ENCODE measurements at regions not wholly inside any gene's neighbourhood (a gene's known extent, or its start where the extent isn't known, plus 50 kb on each side); places are given as distances from the start of the nearest gene placed in this dataset.
"Not testable (repeated sequence)": the region's sequence is repeated elsewhere in the genome, so short reads cannot be mapped to it uniquely, and the experiment has no call there.

DNA sequence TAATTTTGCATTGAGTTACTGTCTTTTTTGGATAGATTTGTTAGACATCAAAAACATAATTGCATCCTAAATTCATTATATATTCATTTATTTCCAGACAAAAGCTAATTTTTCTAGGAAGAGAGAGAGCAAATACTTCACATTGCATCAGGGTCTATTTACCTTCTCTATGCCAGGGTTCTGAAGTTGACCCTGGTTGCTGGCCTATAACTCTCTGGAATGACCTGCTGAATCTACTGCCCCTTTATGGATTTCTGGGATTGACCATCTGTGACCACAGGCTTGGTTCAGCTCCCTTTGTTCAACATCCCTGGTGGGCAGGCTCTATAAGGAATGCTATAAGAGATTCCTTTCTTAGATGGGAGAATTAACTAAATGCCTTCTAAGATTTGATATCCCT lies 414.8 kb upstream of the STXBP6 start:
- no peaks in the 10 kb centered on the region for H3K27me3 ChIP-seq
- H3K4me1 ChIP-seq, result no peaks in the 10 kb centered on the region
- no peak for DNase-seq (ENCODE audit: low spot score in 2 of 2)
- no peak for TF ChIP-seq POLR2A (IDR thresholded peaks at IDR 0.05)
- no peak for TF ChIP-seq POLR2AphosphoS5 (IDR thresholded peaks at IDR 0.05)
- TF ChIP-seq, protein P1, sequence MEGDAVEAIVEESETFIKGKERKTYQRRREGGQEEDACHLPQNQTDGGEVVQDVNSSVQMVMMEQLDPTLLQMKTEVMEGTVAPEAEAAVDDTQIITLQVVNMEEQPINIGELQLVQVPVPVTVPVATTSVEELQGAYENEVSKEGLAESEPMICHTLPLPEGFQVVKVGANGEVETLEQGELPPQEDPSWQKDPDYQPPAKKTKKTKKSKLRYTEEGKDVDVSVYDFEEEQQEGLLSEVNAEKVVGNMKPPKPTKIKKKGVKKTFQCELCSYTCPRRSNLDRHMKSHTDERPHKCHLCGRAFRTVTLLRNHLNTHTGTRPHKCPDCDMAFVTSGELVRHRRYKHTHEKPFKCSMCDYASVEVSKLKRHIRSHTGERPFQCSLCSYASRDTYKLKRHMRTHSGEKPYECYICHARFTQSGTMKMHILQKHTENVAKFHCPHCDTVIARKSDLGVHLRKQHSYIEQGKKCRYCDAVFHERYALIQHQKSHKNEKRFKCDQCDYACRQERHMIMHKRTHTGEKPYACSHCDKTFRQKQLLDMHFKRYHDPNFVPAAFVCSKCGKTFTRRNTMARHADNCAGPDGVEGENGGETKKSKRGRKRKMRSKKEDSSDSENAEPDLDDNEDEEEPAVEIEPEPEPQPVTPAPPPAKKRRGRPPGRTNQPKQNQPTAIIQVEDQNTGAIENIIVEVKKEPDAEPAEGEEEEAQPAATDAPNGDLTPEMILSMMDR (IDR thresholded peaks at IDR 0.05), result no peak
- TF ChIP-seq EP300 (IDR thresholded peaks at IDR 0.05), result no peak
- no peak overlapping the region for H3K4me3 ChIP-seq
- H3K36me3 ChIP-seq, result no peaks in the 10 kb centered on the region
- H3K9me3 ChIP-seq, result no peaks in the 10 kb centered on the region
- H3K27ac ChIP-seq, result no peak overlapping the region

DNA sequence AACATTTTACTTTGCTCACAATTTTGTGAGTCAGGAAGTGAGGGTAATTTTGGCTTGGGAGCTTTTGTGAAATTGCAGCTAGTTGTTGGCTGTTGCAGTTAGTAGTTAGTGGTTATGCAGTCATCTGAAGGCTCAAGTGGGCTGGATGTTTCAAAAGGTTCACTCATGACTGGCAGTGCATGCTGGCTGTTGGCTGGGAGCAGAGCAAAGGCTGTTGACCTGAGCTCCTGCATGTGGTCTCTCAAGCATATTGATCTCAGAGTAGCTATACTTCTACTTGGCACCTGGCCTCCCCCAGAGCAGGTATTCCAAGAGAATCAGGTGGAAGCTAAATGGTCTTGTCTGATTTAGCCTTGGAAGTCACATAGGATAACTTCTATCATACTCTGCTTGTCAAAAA lies 414.1 kb upstream of the STXBP6 start:
- no peaks in the 10 kb centered on the region for H3K9me3 ChIP-seq
- no peak overlapping the region for H3K4me3 ChIP-seq
- no peaks in the 10 kb centered on the region for H3K27me3 ChIP-seq
- no peak for DNase-seq (ENCODE audit: low spot score in 2 of 2)
- H3K27ac ChIP-seq, result no peak overlapping the region
- no peaks in the 10 kb centered on the region for H3K4me1 ChIP-seq
- H3K36me3 ChIP-seq, result no peaks in the 10 kb centered on the region
- TF ChIP-seq POLR2A (IDR thresholded peaks at IDR 0.05) (no peak), EP300 (IDR thresholded peaks at IDR 0.05) (no peak), POLR2AphosphoS5 (IDR thresholded peaks at IDR 0.05) (no peak)
- TF ChIP-seq, protein P1 (IDR thresholded peaks at IDR 0.05), result no peak

DNA sequence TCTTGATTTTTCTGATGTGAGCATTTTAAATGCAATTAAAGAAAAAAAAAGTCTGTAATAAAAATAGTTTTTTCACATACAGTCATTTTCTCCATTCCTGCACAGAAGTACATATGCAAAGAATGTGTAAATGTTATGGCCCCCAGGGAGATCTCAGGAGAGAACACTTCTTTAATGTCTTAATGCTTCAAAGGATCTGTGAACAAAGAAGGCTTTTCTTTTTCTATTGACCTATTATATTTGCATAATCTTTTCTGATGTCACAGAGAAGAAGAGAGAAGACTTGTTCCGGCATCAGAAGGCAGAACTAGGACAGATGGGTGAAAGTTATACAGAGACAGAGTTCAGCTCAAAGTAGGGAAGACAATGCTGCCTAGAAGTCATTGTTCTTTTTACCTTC lies 413.5 kb upstream of the STXBP6 start:
- no peak for DNase-seq (ENCODE audit: low spot score in 2 of 2)
- no peak overlapping the region for H3K27ac ChIP-seq
- H3K36me3 ChIP-seq, result no peaks in the 10 kb centered on the region

DNA sequence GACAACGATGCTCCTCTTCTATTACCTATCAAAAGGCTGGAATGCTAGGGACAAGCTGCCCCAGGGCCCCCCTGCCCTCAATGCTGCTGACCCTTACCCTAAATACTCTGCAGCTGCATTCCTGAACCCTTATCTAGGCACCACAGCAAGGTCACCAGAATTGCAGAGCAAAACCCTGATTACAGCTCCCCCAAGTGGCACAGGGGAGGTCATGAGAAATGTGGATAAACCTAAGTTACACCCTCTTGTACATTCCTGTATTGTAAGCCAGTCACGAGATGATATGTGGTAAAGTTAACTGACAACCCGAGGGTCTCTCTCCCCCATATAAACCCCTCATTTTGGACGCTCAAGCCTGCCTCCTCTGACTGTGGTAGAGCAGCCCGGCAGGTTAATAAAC lies 411.8 kb upstream of the STXBP6 start:
- WGBS, result 82% methylated on average over 5 of the region's 5 CpGs
- Histone ChIP-seq H3K4me1 (no peaks in the 10 kb centered on the region), H3K4me3 (no peak overlapping the region), H3K27ac (no peak overlapping the region), H3K27me3 (no peaks in the 10 kb centered on the region), H3K36me3 (no peaks in the 10 kb centered on the region), H3K9me3 (no peaks in the 10 kb centered on the region)
- no peak for DNase-seq (ENCODE audit: low spot score in 2 of 2)
- TF ChIP-seq, protein P1 (IDR thresholded peaks at IDR 0.05), result no peak
- no peak for TF ChIP-seq POLR2A (IDR thresholded peaks at IDR 0.05)
- no peak for TF ChIP-seq EP300 (IDR thresholded peaks at IDR 0.05)
- TF ChIP-seq POLR2AphosphoS5 (IDR thresholded peaks at IDR 0.05), result no peak

More for the DNA sequence above, 413.5 kb upstream of the STXBP6 start:
- 56% methylated on average over 1 of the region's 1 CpG for WGBS
- Histone ChIP-seq H3K9me3 (no peaks in the 10 kb centered on the region), H3K4me3 (no peak overlapping the region), H3K4me1 (no peaks in the 10 kb centered on the region), H3K27me3 (no peaks in the 10 kb centered on the region)
- TF ChIP-seq EP300 (IDR thresholded peaks at IDR 0.05), result no peak
- TF ChIP-seq, protein P1 (IDR thresholded peaks at IDR 0.05), result no peak
- no peak for TF ChIP-seq POLR2A (IDR thresholded peaks at IDR 0.05)
- no peak for TF ChIP-seq POLR2AphosphoS5 (IDR thresholded peaks at IDR 0.05)

DNA sequence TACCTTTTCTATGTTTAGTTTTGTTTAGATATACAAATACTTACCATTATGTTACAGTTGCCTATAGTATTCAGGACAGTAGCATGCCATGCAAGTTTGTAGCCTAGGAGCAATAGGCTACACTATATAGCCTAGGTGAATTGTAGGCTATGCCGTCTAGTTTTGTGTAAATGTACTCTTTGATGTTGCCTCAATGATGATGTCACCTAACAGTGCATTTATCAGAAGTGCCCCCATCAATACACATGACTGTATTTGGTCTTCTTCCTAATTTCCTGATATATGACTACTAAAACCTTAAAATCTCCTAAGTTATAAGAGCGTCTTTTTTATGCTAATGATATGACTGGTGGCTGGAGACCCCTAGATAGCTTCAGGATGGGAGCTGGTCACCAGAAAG lies 394.4 kb upstream of the STXBP6 start:
- no peaks in the 10 kb centered on the region for H3K36me3 ChIP-seq
- H3K27ac ChIP-seq, result no peak overlapping the region
- 90% methylated on average over 2 of the region's 2 CpGs for WGBS
- H3K9me3 ChIP-seq, result no peaks in the 10 kb centered on the region
- no peak for TF ChIP-seq POLR2AphosphoS5 (IDR thresholded peaks at IDR 0.05)
- no peak for TF ChIP-seq EP300 (IDR thresholded peaks at IDR 0.05)
- H3K4me1 ChIP-seq, result no peaks in the 10 kb centered on the region
- no peak overlapping the region for H3K4me3 ChIP-seq
- DNase-seq (ENCODE audit: low spot score in 2 of 2), result no peak
- no peaks in the 10 kb centered on the region for H3K27me3 ChIP-seq

DNA sequence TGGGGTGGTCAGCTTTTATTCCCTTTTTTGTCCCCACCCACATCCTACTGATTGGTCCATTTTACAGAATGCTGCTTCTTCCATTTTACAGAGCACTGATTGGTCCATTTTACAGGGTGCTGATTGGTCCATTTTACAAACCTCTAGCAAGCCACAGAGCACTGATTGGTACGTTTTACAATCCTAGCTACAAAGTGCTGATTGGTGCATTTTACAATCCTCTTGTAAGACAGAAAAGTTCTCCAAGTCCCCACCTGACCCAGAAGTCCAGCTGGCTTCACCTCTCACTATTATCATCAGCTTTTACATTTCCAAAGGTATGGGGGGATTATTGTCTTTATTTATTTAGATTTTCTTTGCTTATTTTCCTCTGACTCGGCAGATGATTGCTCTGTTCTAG lies 390.4 kb upstream of the STXBP6 start:
- DNase-seq (ENCODE audit: low spot score in 2 of 2); H3K36me3 ChIP-seq; H3K4me3 ChIP-seq; H3K27me3 ChIP-seq; H3K9me3 ChIP-seq; H3K4me1 ChIP-seq; H3K27ac ChIP-seq: not testable (repeated sequence)
- WGBS, result 89% methylated on average over 2 of the region's 2 CpGs

Data from suprapubic skin (tissue), 4 donors.